Activated CD8-positive, alpha-beta memory T cell treated with anti-CD3 and anti-CD28 coated beads, Interleukin-2, amount 10 ng/mL, durations not matched to agents 7 days and 5 days (primary cell): ENCODE measurements at regions not wholly inside any gene's neighbourhood (a gene's known extent, or its start where the extent isn't known, plus 50 kb on each side); places are given as distances from the start of the nearest gene placed in this dataset.

Experiments used
- ATAC-seq: fragments of 150-1000 bp; cut with Tn5 transposase; one replicate; pipeline ENCODE4 v1.10.0; 2021; ENCODE audit warnings: moderate library complexity
- CTCF ChIA-PET: fragments of 350-600 bp; sonication (Branson Sonifier 250); formaldehyde crosslinking; loops from one replicate; lab custom pipeline; 2021; ENCODE audit warnings: antibody characterized with exemption; lab: Charles Lee
- DNase-seq: peaks from one replicate; pipeline ENCODE4 v3.0.0-alpha.2; 2020
- H3K27ac Mint-ChIP-seq: one replicate; pipeline ENCODE4 v1.8.0; 2021; ENCODE audit warnings: mild to moderate bottlenecking, mixed read lengths
- H3K27me3 Mint-ChIP-seq: one replicate; pipeline ENCODE4 v1.8.0; 2021; ENCODE audit warnings: mixed read lengths
- H3K36me3 Mint-ChIP-seq: one replicate; pipeline ENCODE4 v1.8.0; 2021; ENCODE audit warnings: mild to moderate bottlenecking, mixed read lengths
- H3K4me1 Mint-ChIP-seq: one replicate; pipeline ENCODE4 v1.8.0; 2021; ENCODE audit warnings: mixed read lengths
- H3K4me3 Mint-ChIP-seq: one replicate; pipeline ENCODE4 v1.8.0; 2021; ENCODE audit warnings: mild to moderate bottlenecking, moderate library complexity, mixed read lengths
- H3K9me3 Mint-ChIP-seq: one replicate; pipeline ENCODE4 v1.8.0; 2022; ENCODE audit warnings: low read depth, mixed read lengths

GRCh38 chr11:121696177-121696871 is 243.6 kb upstream of the SORL1-AS1 start:
- CTCF ChIA-PET: no interaction called here
- no peak for DNase-seq
- Mint-ChIP-seq H3K36me3 (no peaks in the 10 kb centered on the region), H3K27me3 (no peaks in the 10 kb centered on the region), H3K4me1 (no peaks in the 10 kb centered on the region), H3K27ac (no peak overlapping the region), H3K9me3 (no peaks in the 10 kb centered on the region), H3K4me3 (no peak overlapping the region)
- no peak for ATAC-seq

GRCh38 chr11:121692236-121692635 is 239.5 kb upstream of the SORL1-AS1 start:
- no peak for ATAC-seq
- Mint-ChIP-seq H3K27ac (no peak overlapping the region), H3K9me3 (no peaks in the 10 kb centered on the region), H3K4me1 (no peaks in the 10 kb centered on the region), H3K4me3 (no peak overlapping the region), H3K36me3 (no peaks in the 10 kb centered on the region), H3K27me3 (no peaks in the 10 kb centered on the region)
- DNase-seq: no peak
- CTCF ChIA-PET: no interaction called here

- no peak for DNase-seq
- Mint-ChIP-seq H3K36me3 (no peaks in the 10 kb centered on the region), H3K9me3 (no peaks in the 10 kb centered on the region), H3K27me3 (no peaks in the 10 kb centered on the region), H3K4me3 (no peak overlapping the region), H3K4me1 (no peaks in the 10 kb centered on the region), H3K27ac (no peak overlapping the region)
- CTCF ChIA-PET: no interaction called here
- no peak for ATAC-seq
These were observed 236.3 kb upstream of the SORL1-AS1 start for GRCh38 chr11:121688860-121689614.

GRCh38 chr11:121688055-121688491 is 235.3 kb upstream of the SORL1-AS1 start:
- Mint-ChIP-seq H3K9me3 (no peaks in the 10 kb centered on the region), H3K4me3 (no peak overlapping the region), H3K27ac (no peak overlapping the region), H3K36me3 (no peaks in the 10 kb centered on the region), H3K27me3 (no peaks in the 10 kb centered on the region), H3K4me1 (no peaks in the 10 kb centered on the region)
- no peak for DNase-seq
- ATAC-seq: no peak
- CTCF ChIA-PET: no interaction called here

- ATAC-seq: no peak
- Mint-ChIP-seq H3K9me3 (no peaks in the 10 kb centered on the region), H3K27ac (no peak overlapping the region), H3K27me3 (peaks cover 4% of the 10 kb centered on the region), H3K4me3 (no peak overlapping the region), H3K4me1 (no peaks in the 10 kb centered on the region), H3K36me3 (no peaks in the 10 kb centered on the region)
- CTCF ChIA-PET: no interaction called here
- no peak for DNase-seq
These were observed 231.0 kb upstream of the SORL1-AS1 start for GRCh38 chr11:121683791-121684190.
